DOHH2 (cell line): ENCODE measurements at regions not wholly inside any gene's neighbourhood (a gene's known extent, or its start where the extent isn't known, plus 50 kb on each side); places are given as distances from the start of the nearest gene placed in this dataset.

Source experiments
- H3F3A ChIP-seq: fragments of 200-600 bp; sonication (generic), shearing (Covaris generic); 2 replicates; pipeline ENCODE4 v1.6.0; 2016; ENCODE audit warnings: antibody characterized with exemption, mild to moderate bottlenecking; ENCODE audit not compliant: control insufficient read depth, insufficient read depth
- H3K27ac ChIP-seq: fragments of 200-600 bp; sonication (generic); 2 replicates; pipeline ENCODE4 v1.5.1; 2014; ENCODE audit warnings: low read depth, mild to moderate bottlenecking, low read length, moderate library complexity
- H3K27me3 ChIP-seq: fragments of 200-600 bp; sonication (generic); 2 replicates; pipeline ENCODE4 v1.6.1; 2014; ENCODE audit warnings: mild to moderate bottlenecking, low read length, mixed read lengths; ENCODE audit not compliant: control insufficient read depth
- H3K36me3 ChIP-seq: fragments of 200-600 bp; sonication (generic); 2 replicates; pipeline ENCODE4 v1.6.1; 2014; ENCODE audit warnings: mild to moderate bottlenecking, low read length, moderate library complexity, mixed read lengths; ENCODE audit not compliant: control insufficient read depth
- H3K4me1 ChIP-seq: fragments of 200-600 bp; sonication (generic); 2 replicates; pipeline ENCODE4 v1.6.1; 2014; ENCODE audit warnings: mild to moderate bottlenecking, low read length, mixed read lengths; ENCODE audit not compliant: control insufficient read depth
- H3K4me2 ChIP-seq: fragments of 200-600 bp; sonication (generic); 2 replicates; pipeline ENCODE4 v1.6.0; 2014; ENCODE audit warnings: mild to moderate bottlenecking, low read length, moderate library complexity
- H3K4me3 ChIP-seq: fragments of 200-600 bp; sonication (generic); 2 replicates; pipeline ENCODE4 v1.5.1; 2014; ENCODE audit warnings: mild to moderate bottlenecking, low read length, mixed read lengths
- H3K79me2 ChIP-seq: fragments of 200-600 bp; sonication (generic); 2 replicates; pipeline ENCODE4 v1.6.1; 2014; ENCODE audit warnings: mild to moderate bottlenecking, low read length, mixed read lengths; ENCODE audit not compliant: control insufficient read depth
- H3K9me2 ChIP-seq: fragments of 200-600 bp; sonication (generic); replicated peaks from 2 replicates; pipeline ENCODE4 v1.6.1; 2014; ENCODE audit warnings: mild to moderate bottlenecking, low read length, mixed read lengths; ENCODE audit not compliant: control insufficient read depth
- H3K9me3 ChIP-seq: fragments of 200-600 bp; sonication (generic); 2 replicates; pipeline ENCODE4 v1.6.1; 2014; ENCODE audit warnings: antibody characterized with exemption, low read length, mixed read lengths; ENCODE audit not compliant: control insufficient read depth, insufficient read depth
- H4K20me1 ChIP-seq: fragments of 200-600 bp; sonication (generic); 2 replicates; pipeline ENCODE4 v1.6.0; 2014; ENCODE audit warnings: low read depth, mild to moderate bottlenecking, antibody characterized with exemption, low read length, moderate library complexity; ENCODE audit not compliant: control insufficient read depth, insufficient read depth
- EZH2phosphoT487 ChIP-seq: fragments of 200-600 bp; sonication (generic); IDR thresholded peaks from 2 replicates; pipeline ENCODE4 v1.6.1; 2017; ENCODE audit warnings: borderline replicate concordance, mild to moderate bottlenecking, antibody characterized with exemption, low read length, moderate library complexity, mixed read lengths
- TF ChIP-seq, protein P1 (sequence below): fragments of 200-600 bp; sonication (generic); IDR thresholded peaks from one replicate; pipeline ENCODE4 v1.5.1; 2014; ENCODE audit warnings: antibody characterized with exemption, mild to moderate bottlenecking, low read depth, low read length; ENCODE audit not compliant: poor library complexity, severe bottlenecking

DNA sequence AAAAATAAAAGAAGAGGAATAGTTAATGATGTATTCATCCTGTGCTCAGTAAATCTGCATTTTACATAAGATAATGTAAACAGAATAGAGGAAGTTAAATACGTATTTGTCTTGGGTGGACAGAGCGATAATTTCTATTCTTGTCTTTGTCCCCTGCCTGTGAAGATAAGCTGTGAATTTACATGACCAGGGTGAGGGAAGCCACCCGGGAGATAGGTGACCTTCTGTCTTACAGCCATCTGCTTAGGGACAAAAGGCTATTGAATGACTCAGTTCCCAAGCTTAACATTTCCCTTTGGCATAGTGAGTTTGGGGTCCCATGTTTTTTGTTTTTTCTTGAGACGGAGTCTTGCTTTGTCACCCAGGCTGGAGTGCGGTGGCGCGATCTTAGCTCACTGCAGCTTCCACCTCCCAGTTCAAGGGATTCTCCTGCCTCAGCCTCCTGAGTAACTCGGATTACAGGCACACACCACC, 88.7 kb upstream of the KCTD7 start:
- no peak for TF ChIP-seq EZH2phosphoT487
- TF ChIP-seq, protein P1, sequence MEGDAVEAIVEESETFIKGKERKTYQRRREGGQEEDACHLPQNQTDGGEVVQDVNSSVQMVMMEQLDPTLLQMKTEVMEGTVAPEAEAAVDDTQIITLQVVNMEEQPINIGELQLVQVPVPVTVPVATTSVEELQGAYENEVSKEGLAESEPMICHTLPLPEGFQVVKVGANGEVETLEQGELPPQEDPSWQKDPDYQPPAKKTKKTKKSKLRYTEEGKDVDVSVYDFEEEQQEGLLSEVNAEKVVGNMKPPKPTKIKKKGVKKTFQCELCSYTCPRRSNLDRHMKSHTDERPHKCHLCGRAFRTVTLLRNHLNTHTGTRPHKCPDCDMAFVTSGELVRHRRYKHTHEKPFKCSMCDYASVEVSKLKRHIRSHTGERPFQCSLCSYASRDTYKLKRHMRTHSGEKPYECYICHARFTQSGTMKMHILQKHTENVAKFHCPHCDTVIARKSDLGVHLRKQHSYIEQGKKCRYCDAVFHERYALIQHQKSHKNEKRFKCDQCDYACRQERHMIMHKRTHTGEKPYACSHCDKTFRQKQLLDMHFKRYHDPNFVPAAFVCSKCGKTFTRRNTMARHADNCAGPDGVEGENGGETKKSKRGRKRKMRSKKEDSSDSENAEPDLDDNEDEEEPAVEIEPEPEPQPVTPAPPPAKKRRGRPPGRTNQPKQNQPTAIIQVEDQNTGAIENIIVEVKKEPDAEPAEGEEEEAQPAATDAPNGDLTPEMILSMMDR: no peak
- Histone ChIP-seq H3K79me2 (no peaks in the 10 kb centered on the region), H3K4me3 (no peak overlapping the region), H3K27me3 (no peaks in the 10 kb centered on the region), H3K4me1 (peaks cover 9% of the 10 kb centered on the region), H3K9me3 (no peaks in the 10 kb centered on the region), H4K20me1 (0 out of 2 replicates have a peak, but pooled peaks cover 3% of the 10 kb centered on the region), H3F3A (no peaks in the 10 kb centered on the region), H3K4me2 (no peak overlapping the region), H3K27ac (no peak overlapping the region), H3K36me3 (peaks cover 4% of the 10 kb centered on the region; the same call in 1 of the 2 replicates), H3K9me2 (no peaks in the 10 kb centered on the region)

- TF ChIP-seq, protein P1: no peak
- TF ChIP-seq EZH2phosphoT487: no peak
- H3K4me1 ChIP-seq: peaks cover 9% of the 10 kb centered on the region
- H3K79me2 ChIP-seq: no peaks in the 10 kb centered on the region
- H3K9me3 ChIP-seq: no peaks in the 10 kb centered on the region
- H3K9me2 ChIP-seq: no peaks in the 10 kb centered on the region
- H3K27me3 ChIP-seq: no peaks in the 10 kb centered on the region
- H3F3A ChIP-seq: no peaks in the 10 kb centered on the region
- no peaks in the 10 kb centered on the region for H4K20me1 ChIP-seq
- H3K4me2 ChIP-seq: no peak overlapping the region
- H3K27ac ChIP-seq: no peak overlapping the region
- no peak overlapping the region for H3K4me3 ChIP-seq
- peaks cover 15% of the 10 kb centered on the region; the same call in 1 of the 2 replicates for H3K36me3 ChIP-seq
These were observed 86.6 kb upstream of the KCTD7 start for GRCh38 chr7:66542049-66542448.

DNA sequence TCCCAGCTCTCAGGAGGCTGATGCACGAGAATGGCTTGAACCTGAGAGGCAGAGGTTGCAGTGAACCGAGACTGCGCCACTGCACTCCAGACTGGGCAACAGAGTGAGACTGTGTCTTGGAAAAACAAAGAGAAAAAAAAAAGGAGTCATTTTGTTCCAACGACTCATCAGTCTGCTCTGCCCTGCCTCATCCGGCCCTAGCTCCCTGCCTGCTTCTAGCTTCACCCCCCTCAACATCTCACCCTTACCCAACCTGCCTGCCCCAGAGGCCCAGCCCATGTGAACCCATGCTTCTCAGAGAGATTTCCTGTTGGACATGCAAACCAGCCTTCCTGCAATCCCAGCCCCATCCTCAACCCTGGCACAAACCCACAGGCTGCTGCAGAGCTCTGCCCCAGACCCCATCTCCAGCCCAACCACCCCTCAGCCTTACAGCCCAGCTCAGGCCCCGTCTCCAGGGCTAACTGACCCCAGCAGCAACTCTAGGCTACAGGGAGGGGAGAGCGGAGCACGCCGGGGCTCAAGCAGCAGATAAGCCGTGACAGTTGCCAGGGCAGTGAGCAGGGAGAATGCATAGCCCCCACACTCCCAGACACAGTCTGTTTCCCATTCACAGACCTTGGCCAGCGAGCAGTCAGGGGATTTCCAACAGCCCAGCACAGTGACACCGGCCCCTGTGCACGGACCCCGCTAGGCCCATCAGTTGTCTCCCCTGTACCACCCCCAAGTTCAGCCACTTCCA, 86.0 kb upstream of the KCTD7 start:
- Histone ChIP-seq H3K4me2 (no peak overlapping the region), H3K9me3 (no peaks in the 10 kb centered on the region), H3K27me3 (no peaks in the 10 kb centered on the region), H3K9me2 (no peaks in the 10 kb centered on the region), H3K4me3 (no peak overlapping the region), H3K27ac (no peak overlapping the region), H3K4me1 (peaks cover 9% of the 10 kb centered on the region), H3F3A (no peaks in the 10 kb centered on the region), H3K36me3 (peaks cover 15% of the 10 kb centered on the region; the same call in 1 of the 2 replicates), H4K20me1 (no peaks in the 10 kb centered on the region), H3K79me2 (no peaks in the 10 kb centered on the region)
- no peak for TF ChIP-seq EZH2phosphoT487
- TF ChIP-seq, protein P1: no peak
